ENCODE measurements at regions not wholly inside any gene's neighbourhood (a gene's known extent, or its start where the extent isn't known, plus 50 kb on each side); places are given as distances from the start of the nearest gene placed in this dataset.

DNA sequence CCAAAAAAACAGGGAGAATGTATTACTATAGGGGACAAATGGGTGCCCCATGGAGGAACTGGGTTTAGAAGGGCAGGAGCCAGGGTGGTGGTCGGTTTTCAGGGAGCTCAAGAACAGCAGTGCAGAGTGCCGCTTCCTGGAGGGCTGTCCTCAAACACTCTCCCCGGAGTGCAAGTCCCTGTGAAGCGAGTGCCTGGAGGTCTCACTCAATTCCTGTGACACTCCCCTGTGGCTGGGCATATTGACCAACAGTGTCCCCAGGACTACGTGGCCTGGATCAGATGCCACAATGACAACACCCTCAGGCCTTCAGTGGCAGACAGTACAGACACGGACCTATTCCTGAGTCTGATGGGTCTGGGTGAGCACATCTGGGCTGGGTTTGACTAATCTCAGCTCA, 412.1 kb upstream of the IRX2 start:
- intact Hi-C loops (cut with DNase I; ENCODE audit: low total_unique reads): no loop called here
- DNase-seq (ENCODE audit: low spot score in 2 of 2): no peak
- WGBS, 2 donors: 81 to 97% methylated on average over 4 to 6 of the region's 6 CpGs
- H3K4me3 ChIP-seq (ENCODE audit: low read depth, poor library complexity, severe bottlenecking): no peak overlapping the region
- TF ChIP-seq POLR2A (IDR thresholded peaks at IDR 0.05) (no peak), CTCF (IDR thresholded peaks at IDR 0.05) (no peak)

DNA sequence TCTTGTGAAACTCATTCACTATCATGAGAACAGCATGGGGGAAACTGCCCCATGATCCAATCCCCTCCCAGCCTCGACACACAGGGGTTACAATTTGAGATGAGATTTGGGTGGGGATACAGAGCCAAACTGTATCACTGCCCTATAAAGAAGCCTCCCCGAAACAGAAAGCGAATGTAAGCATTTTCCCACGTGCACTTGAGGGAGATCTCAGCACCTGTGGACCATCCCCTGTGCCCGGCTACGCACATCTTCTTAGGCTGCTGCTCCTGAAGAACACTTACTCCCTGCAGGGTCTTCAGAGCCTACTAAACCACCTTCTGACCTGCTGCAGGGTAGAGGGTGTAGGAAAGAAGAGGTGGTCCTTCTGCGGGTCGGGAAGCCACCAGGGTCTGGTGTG, 410.2 kb upstream of the IRX2 start:
- intact Hi-C loops (cut with DNase I; ENCODE audit: low total_unique reads): no loop called here
- TF ChIP-seq POLR2A (IDR thresholded peaks at IDR 0.05): no peak
- TF ChIP-seq CTCF (IDR thresholded peaks at IDR 0.05): no peak
- WGBS, 2 donors: 62 to 66% methylated on average over 8 of the region's 8 CpGs

GRCh38 chr5:3157214-3157613, 405.7 kb upstream of the IRX2 start:
- 44% methylated on average over 4 of the region's 4 CpGs for WGBS, 2 donors
- no peak overlapping the region for H3K4me3 ChIP-seq (ENCODE audit: low read depth, poor library complexity, severe bottlenecking)
- TF ChIP-seq POLR2A (IDR thresholded peaks at IDR 0.05) (no peak), CTCF (IDR thresholded peaks at IDR 0.05) (no peak)
- DNase-seq (ENCODE audit: low spot score in 2 of 2): no peak
- intact Hi-C loops (cut with DNase I; ENCODE audit: low total_unique reads): no loop called here

More for the DNA sequence above, 410.2 kb upstream of the IRX2 start:
- no peak for DNase-seq (ENCODE audit: low spot score in 2 of 2)
- H3K4me3 ChIP-seq (ENCODE audit: low read depth, poor library complexity, severe bottlenecking): no peak overlapping the region

GRCh38 chr5:3155717-3156116, 404.2 kb upstream of the IRX2 start:
- no peak for TF ChIP-seq CTCF (IDR thresholded peaks at IDR 0.05)
- TF ChIP-seq POLR2A (IDR thresholded peaks at IDR 0.05): no peak
- WGBS, 2 donors: 93 to 94% methylated on average over 9 to 10 of the region's 10 CpGs
- H3K4me3 ChIP-seq (ENCODE audit: low read depth, poor library complexity, severe bottlenecking): no peak overlapping the region
- DNase-seq (ENCODE audit: low spot score in 2 of 2): no peak
- intact Hi-C loops (cut with DNase I; ENCODE audit: low total_unique reads): no loop called here

GRCh38 chr5:3155046-3155445, 403.6 kb upstream of the IRX2 start:
- 55 to 66% methylated on average over 10 of the region's 10 CpGs for WGBS, 2 donors
- no peak for TF ChIP-seq CTCF (IDR thresholded peaks at IDR 0.05)
- TF ChIP-seq POLR2A (IDR thresholded peaks at IDR 0.05): no peak
- no peak overlapping the region for H3K4me3 ChIP-seq (ENCODE audit: low read depth, poor library complexity, severe bottlenecking)
- DNase-seq (ENCODE audit: low spot score in 2 of 2): no peak
- intact Hi-C loops (cut with DNase I; ENCODE audit: low total_unique reads): no loop called here

GRCh38 chr5:3153906-3154305, 402.4 kb upstream of the IRX2 start:
- H3K4me3 ChIP-seq (ENCODE audit: low read depth, poor library complexity, severe bottlenecking): no peak overlapping the region
- intact Hi-C loops (cut with DNase I; ENCODE audit: low total_unique reads): no loop called here
- WGBS, 2 donors: 49 to 62% methylated on average over 4 of the region's 4 CpGs
- TF ChIP-seq POLR2A (IDR thresholded peaks at IDR 0.05) (no peak), CTCF (IDR thresholded peaks at IDR 0.05) (no peak)
- DNase-seq (ENCODE audit: low spot score in 2 of 2): no peak

Measured in lower leg skin (tissue), 4 donors.